Neural progenitor cell (in vitro differentiated cells): ENCODE measurements at regions not wholly inside any gene's neighbourhood (a gene's known extent, or its start where the extent isn't known, plus 50 kb on each side); places are given as distances from the start of the nearest gene placed in this dataset.
A peak's percentile ranks its signal among the peaks of the same experiment; 100 is the strongest.

ENCODE experiments used
- DNase-seq: peaks from one replicate; pipeline ENCODE4 v3.0.0-alpha.2; 2016; ENCODE audit warnings: low spot score
- H2AFZ ChIP-seq: fragments of 200-600 bp; sonication (generic); replicated peaks from 2 replicates; pipeline ENCODE4 v1.6.1; 2016; ENCODE audit warnings: antibody characterized with exemption
- H3F3A ChIP-seq: fragments of 200-600 bp; sonication (generic); 2 replicates; pipeline ENCODE4 v1.6.1; 2016; ENCODE audit warnings: antibody characterized with exemption, low read depth
- H3K27ac ChIP-seq: fragments of 200-600 bp; sonication (generic); 2 replicates; pipeline ENCODE4 v1.5.1; 2016; ENCODE audit warnings: mild to moderate bottlenecking
- H3K27me3 ChIP-seq: fragments of 200-600 bp; sonication (generic); 2 replicates; pipeline ENCODE4 v1.6.1; 2016; ENCODE audit warnings: mild to moderate bottlenecking, moderate library complexity
- H3K36me3 ChIP-seq: fragments of 200-600 bp; sonication (generic); 2 replicates; pipeline ENCODE4 v1.5.1; 2016
- H3K4me1 ChIP-seq: fragments of 200-600 bp; sonication (generic); 2 replicates; pipeline ENCODE4 v1.6.1; 2016; ENCODE audit warnings: mixed run types
- H3K4me2 ChIP-seq: fragments of 200-600 bp; sonication (generic); 2 replicates; pipeline ENCODE4 v1.6.1; 2016
- H3K4me3 ChIP-seq: fragments of 200-600 bp; sonication (generic); 2 replicates; pipeline ENCODE4 v1.5.1; 2016
- H3K79me2 ChIP-seq: fragments of 200-600 bp; sonication (generic); 2 replicates; pipeline ENCODE4 v1.6.1; 2016; ENCODE audit warnings: low read depth
- H3K9ac ChIP-seq: fragments of 200-600 bp; sonication (generic); 2 replicates; pipeline ENCODE4 v1.6.1; 2016
- H3K9me3 ChIP-seq: fragments of 200-600 bp; sonication (generic); 2 replicates; pipeline ENCODE4 v1.5.1; 2016; ENCODE audit warnings: low read depth
- H4K20me1 ChIP-seq: fragments of 200-600 bp; sonication (generic); 2 replicates; pipeline ENCODE4 v1.6.1; 2016; ENCODE audit warnings: low read depth
- H3K27ac Mint-ChIP-seq: 3 replicates; pipeline ENCODE4 v1.8.0; 2021; ENCODE audit warnings: mixed read lengths
- H3K27me3 Mint-ChIP-seq: 2 replicates; pipeline ENCODE4 v1.8.0; 2022; ENCODE audit warnings: low read depth, mild to moderate bottlenecking, inconsistent platforms, moderate library complexity, mixed read lengths; ENCODE audit not compliant: insufficient read depth
- H3K36me3 Mint-ChIP-seq: 3 replicates; pipeline ENCODE4 v1.8.0; 2021; ENCODE audit warnings: mixed read lengths
- H3K4me1 Mint-ChIP-seq: 3 replicates; pipeline ENCODE4 v1.8.0; 2021; ENCODE audit warnings: mixed read lengths
- H3K4me3 Mint-ChIP-seq: 3 replicates; pipeline ENCODE4 v1.8.0; 2021; ENCODE audit warnings: mild to moderate bottlenecking, moderate library complexity, mixed read lengths
- H3K9me3 Mint-ChIP-seq: 3 replicates; pipeline ENCODE4 v1.8.0; 2020; ENCODE audit warnings: mixed read lengths
- CTCF ChIP-seq: fragments of 200-600 bp; sonication (generic); IDR thresholded peaks from 2 replicates; pipeline ENCODE4 v1.5.1; 2017; ENCODE audit warnings: antibody characterized with exemption, mild to moderate bottlenecking
- EZH2 ChIP-seq: fragments of 200-600 bp; sonication (generic); IDR thresholded peaks from 2 replicates; pipeline ENCODE4 v1.6.1; 2017; ENCODE audit warnings: antibody characterized with exemption, mild to moderate bottlenecking, moderate library complexity
- EZH2phosphoT487 ChIP-seq: fragments of 200-600 bp; sonication (generic); IDR thresholded peaks from 2 replicates; pipeline ENCODE4 v1.6.1; 2017; ENCODE audit warnings: antibody characterized with exemption

- no peak overlapping the region for H3K4me3 Mint-ChIP-seq
Observed at GRCh38 chr9:115192280-115192679, 74.3 kb upstream of the TNC start.

GRCh38 chr9:115192835-115193525 is 75.0 kb upstream of the TNC start:
- Mint-ChIP-seq H3K27me3 (peaks cover 2% of the 10 kb centered on the region), H3K9me3 (peaks cover 10% of the 10 kb centered on the region), H3K27ac (no peak overlapping the region), H3K4me3 (no peak overlapping the region), H3K36me3 (no peaks in the 10 kb centered on the region), H3K4me1 (peaks cover 6% of the 10 kb centered on the region)
- Histone ChIP-seq H3K4me2 (no peak overlapping the region), H3K4me3 (no peak overlapping the region), H4K20me1 (no peaks in the 10 kb centered on the region), H3F3A (peaks cover 6% of the 10 kb centered on the region), H3K9me3 (peaks cover 11% of the 10 kb centered on the region), H2AFZ (no peak overlapping the region), H3K9ac (no peak overlapping the region), H3K27ac (no peak overlapping the region), H3K36me3 (peaks cover 7% of the 10 kb centered on the region), H3K79me2 (no peaks in the 10 kb centered on the region), H3K27me3 (no peaks in the 10 kb centered on the region), H3K4me1 (peaks cover 29% of the 10 kb centered on the region)
- TF ChIP-seq EZH2phosphoT487 (no peak), CTCF (no peak), EZH2 (no peak)
- DNase-seq = no peak

More at GRCh38 chr9:115192280-115192679, 74.3 kb upstream of the TNC start:
- no peak for DNase-seq
- Histone ChIP-seq H3K9me3 (peaks cover 11% of the 10 kb centered on the region), H3K9ac (no peak overlapping the region), H3F3A (peaks cover 6% of the 10 kb centered on the region), H4K20me1 (no peaks in the 10 kb centered on the region), H3K4me2 (no peak overlapping the region), H2AFZ (no peak overlapping the region), H3K4me3 (no peak overlapping the region), H3K36me3 (peaks cover 7% of the 10 kb centered on the region), H3K79me2 (no peaks in the 10 kb centered on the region), H3K4me1 (peaks cover 25% of the 10 kb centered on the region), H3K27ac (no peak overlapping the region), H3K27me3 (no peaks in the 10 kb centered on the region)
- no peak overlapping the region for H3K27ac Mint-ChIP-seq
- H3K27me3 Mint-ChIP-seq = peaks cover 2% of the 10 kb centered on the region
- H3K9me3 Mint-ChIP-seq = peaks cover 10% of the 10 kb centered on the region
- peaks cover 5% of the 10 kb centered on the region for H3K4me1 Mint-ChIP-seq
- no peaks in the 10 kb centered on the region for H3K36me3 Mint-ChIP-seq
- TF ChIP-seq CTCF (no peak), EZH2 (no peak), EZH2phosphoT487 (no peak)

- H3K4me3 Mint-ChIP-seq = no peak overlapping the region
- no peak for TF ChIP-seq EZH2
- no peak for TF ChIP-seq CTCF
- no peak for TF ChIP-seq EZH2phosphoT487
- peaks cover 2% of the 10 kb centered on the region for H3K27me3 Mint-ChIP-seq
Observed at GRCh38 chr9:115193777-115194176, 75.8 kb upstream of the TNC start.

More at GRCh38 chr9:115193777-115194176, 75.8 kb upstream of the TNC start:
- peaks cover 29% of the 10 kb centered on the region for H3K4me1 ChIP-seq
- peaks cover 7% of the 10 kb centered on the region for H3K36me3 ChIP-seq
- peak overlapping the region; percentile 10 for H3K4me2 ChIP-seq
- no peaks in the 10 kb centered on the region for H4K20me1 ChIP-seq
- H3K4me3 ChIP-seq = no peak overlapping the region
- peaks cover 7% of the 10 kb centered on the region for H3K4me1 Mint-ChIP-seq
- H3K27ac ChIP-seq = no peak overlapping the region
- peaks cover 6% of the 10 kb centered on the region for H3F3A ChIP-seq
- peak; percentile 12 for DNase-seq
- H3K9ac ChIP-seq = no peak overlapping the region
- H3K27ac Mint-ChIP-seq = no peak overlapping the region
- peak overlapping the region; percentile 57 for H2AFZ ChIP-seq
- H3K9me3 ChIP-seq = peaks cover 11% of the 10 kb centered on the region
- no peaks in the 10 kb centered on the region for H3K27me3 ChIP-seq
- no peaks in the 10 kb centered on the region for H3K36me3 Mint-ChIP-seq
- peaks cover 10% of the 10 kb centered on the region for H3K9me3 Mint-ChIP-seq
- H3K79me2 ChIP-seq = no peaks in the 10 kb centered on the region
